OCI-LY1 (cell line): ENCODE measurements at regions not wholly inside any gene's neighbourhood (a gene's known extent, or its start where the extent isn't known, plus 50 kb on each side); places are given as distances from the start of the nearest gene placed in this dataset.

Experiments
- CTCF ChIP-seq: fragments of 200-600 bp; sonication (generic), shearing (Covaris generic); IDR thresholded peaks from 2 replicates; pipeline ENCODE4 v1.5.1; 2017; ENCODE audit warnings: mild to moderate bottlenecking, antibody characterized with exemption, low read length, moderate library complexity, mixed read lengths
- EZH2 ChIP-seq: fragments of 200-600 bp; sonication (generic), shearing (Covaris generic); IDR thresholded peaks from 2 replicates; pipeline ENCODE4 v1.8.0; 2017; ENCODE audit warnings: borderline replicate concordance, mixed run types, mild to moderate bottlenecking, antibody characterized with exemption, low read length, moderate library complexity, mixed read lengths

- TF ChIP-seq CTCF: no peak
- TF ChIP-seq EZH2: no peak
Measured at GRCh38 chr5:147972076-147972840, 65.9 kb upstream of the C5orf46 start.
